NCI-H128 (cell line): ENCODE measurements at regions not wholly inside any gene's neighbourhood (a gene's known extent, or its start where the extent isn't known, plus 50 kb on each side); places are given as distances from the start of the nearest gene placed in this dataset.
"Not testable (repeated sequence)": the region's sequence is repeated elsewhere in the genome, so short reads cannot be mapped to it uniquely, and the experiment has no call there.

Experiments
- DNase-seq: peaks from one replicate; lab custom pipeline; 2025; ENCODE audit not compliant: unreplicated experiment; lab: John Stamatoyannopoulos, UW

DNA sequence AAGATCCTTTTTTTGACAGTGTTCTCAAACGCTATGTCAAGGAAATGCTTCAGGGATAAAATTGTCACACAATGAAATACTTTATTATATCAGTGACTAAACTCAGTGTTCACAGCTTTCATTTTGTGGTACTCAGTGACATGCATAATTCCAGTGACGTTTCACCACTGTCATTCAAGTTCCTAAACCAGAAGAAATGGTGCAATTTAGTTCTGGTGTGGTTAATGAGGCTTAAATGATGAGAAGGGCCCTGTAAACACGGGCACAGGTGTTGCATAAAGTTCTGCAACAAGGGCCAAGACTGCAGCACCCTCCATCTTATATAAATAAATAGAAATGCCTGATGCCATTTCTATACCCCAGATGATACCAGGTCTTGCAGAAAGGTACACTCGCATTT, 1247.1 kb downstream of the GATA3 start:
- no peak for DNase-seq

DNA sequence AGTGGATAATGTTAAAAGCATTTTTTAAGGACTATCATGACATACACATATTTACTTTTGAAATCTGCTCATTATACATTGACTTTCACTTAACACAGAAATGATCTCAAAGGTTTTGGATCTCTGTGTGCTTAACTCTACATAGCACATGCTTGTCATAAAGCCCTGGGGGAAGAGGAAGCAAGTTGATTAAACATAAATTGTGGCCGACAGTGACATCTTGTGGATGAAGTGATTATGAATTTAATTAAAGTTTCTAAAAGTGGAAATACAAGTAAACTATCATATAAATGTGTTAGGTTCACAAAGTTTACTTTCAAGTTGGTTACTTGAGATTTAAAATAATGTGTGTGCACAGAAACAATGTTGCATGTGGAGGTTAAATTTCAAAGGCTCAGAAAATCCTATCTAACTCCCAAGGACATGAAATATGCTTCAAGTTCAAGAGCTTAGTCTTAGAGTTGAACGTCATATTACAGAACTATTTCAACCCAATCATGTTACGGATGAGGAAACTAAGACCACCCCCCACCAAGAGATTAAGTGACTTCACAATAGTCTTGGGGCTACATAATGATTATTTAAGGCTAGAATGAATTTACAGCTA, 1247.8 kb downstream of the GATA3 start:
- no peak for DNase-seq

DNA sequence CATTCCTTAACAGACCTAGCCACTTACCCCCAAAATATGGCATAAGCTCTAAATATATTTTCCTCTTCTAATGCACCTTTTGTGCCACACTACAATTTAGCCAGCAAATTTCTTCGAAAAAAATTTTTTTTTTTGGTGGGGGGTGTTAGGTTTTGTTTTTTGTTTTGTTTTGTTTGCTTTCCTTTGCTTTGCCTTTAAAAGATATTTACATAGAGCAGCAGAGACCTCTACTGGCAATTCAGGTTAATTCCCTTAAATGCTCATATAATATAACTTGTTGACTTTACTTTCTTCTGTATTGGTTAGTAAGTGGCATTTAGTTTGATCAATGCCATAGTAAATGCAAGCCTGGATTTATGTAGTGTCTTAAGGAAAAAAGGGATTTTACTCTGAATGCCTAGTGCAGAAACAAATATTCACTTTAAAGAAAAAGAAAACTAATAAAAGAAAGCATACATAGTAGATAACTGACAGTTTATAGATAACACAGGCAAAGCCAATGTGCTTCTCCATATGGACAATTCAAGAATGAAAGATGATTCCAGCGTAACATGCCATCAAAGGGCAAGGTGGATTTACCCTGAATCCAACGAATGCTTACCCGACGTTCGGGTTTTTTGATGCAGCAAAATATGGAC, 1250.6 kb downstream of the GATA3 start:
- no peak for DNase-seq

DNA sequence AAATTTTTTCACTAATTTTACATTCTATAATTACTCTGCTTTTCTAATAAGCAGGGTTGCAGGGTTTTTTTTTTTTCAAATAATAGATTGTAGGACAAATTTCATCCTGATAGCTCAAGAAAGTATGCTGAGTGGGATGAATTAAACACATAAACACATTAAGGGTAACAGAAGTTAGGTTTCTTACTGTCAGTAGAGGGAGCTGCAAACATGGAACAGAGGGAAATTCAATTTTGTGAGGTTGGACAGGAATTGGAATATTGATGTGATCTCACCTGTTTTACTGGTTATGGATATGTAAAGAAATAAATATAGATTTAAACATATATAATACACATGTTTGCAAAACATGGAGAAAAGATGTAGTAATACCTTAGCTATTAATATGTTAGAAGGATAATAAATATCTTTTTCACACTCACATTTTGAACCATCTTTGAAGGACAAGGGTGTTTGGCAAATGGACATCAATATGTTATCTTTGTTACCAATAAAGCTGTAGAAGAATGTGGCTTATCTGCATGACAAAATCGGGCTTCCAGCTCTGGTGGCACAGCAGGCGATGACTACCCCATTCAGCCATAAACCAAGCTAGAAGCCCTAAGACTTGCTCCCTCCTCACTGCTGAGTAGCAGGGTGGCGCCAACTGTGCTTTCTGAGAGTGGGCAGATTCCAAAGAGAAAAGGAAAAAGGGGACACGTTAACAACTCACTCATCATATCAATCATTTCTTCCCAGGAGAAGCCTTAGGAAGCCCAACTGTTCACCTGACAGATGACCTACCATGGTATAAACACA, 1257.4 kb downstream of the GATA3 start:
- DNase-seq = no peak

DNA sequence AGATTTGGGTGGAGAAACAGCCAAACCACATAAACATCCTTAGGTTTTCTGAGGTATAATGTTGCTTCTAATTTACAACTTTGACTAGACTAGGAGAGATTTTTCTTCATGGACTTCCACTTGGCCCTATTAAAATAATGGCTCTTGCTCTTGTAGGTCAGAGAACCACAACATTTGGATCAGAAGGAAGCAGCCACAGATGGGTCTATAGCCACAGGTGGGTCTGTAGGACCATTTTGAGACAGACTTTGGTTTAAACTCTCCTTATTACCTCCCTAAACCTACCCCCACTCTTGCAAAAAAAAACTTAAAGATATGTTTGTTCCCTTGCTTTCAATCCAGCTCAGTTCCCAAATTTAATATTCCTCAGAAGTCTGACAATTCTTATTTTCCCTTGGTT, 1260.8 kb downstream of the GATA3 start:
- no peak for DNase-seq

DNA sequence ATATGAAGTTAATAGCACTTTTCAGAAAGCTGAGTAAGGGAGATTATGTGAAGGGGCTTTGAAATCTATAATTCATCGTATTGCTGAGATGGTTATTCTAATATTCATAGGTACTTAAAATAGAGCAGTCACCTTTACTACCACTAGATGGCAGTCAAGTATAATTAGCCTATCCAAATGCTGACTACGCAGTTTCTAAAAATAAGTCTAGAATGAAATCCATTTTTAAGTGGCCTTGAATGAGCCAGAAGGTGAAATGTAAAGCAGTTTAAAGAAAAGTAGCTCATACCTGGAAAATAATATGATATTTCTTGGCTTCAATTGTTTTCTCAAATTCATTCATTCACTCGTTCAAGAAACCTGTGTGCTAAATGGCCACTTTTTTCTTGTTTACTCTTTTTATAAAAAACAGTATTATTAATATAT, 1277.1 kb downstream of the GATA3 start:
- no peak for DNase-seq

DNA sequence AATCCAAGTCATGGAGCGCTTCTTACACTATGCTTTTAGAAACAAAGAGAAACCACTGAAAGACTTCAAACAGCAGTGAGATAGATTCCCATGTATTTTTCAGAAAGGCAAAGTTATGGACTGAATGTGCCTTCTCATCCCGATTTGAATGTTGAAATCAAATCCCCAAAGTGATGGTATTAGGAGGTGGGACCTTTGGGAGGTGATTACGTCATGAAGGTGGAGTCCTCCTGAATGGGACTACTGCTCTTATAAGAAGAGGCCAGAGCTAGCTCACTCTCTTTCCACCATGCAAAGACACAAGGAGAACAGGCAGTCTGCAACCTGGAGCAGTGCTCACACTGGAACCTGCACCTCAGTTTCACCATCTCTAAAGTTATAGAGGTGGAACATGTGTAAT, 1279.8 kb downstream of the GATA3 start:
- no peak for DNase-seq

DNA sequence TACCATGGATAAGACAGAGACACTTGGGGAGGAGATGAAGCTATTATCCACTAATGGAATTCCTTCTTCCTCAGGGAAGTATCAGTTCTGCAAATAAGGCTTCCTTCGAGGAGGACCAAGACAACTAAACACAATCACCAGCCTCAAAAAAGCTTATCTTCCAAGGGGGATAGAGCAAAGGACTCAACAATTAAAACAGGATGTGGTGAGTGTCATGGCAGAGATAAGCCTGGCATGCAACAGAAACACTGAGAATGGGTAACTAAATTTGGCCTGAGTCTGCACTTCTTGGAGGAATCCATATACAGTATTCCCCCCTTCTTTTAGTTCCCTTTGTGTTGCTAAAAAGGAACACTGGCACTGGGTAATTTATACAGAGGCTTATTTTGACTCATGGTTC, 1285.2 kb downstream of the GATA3 start:
- no peak for DNase-seq

DNA sequence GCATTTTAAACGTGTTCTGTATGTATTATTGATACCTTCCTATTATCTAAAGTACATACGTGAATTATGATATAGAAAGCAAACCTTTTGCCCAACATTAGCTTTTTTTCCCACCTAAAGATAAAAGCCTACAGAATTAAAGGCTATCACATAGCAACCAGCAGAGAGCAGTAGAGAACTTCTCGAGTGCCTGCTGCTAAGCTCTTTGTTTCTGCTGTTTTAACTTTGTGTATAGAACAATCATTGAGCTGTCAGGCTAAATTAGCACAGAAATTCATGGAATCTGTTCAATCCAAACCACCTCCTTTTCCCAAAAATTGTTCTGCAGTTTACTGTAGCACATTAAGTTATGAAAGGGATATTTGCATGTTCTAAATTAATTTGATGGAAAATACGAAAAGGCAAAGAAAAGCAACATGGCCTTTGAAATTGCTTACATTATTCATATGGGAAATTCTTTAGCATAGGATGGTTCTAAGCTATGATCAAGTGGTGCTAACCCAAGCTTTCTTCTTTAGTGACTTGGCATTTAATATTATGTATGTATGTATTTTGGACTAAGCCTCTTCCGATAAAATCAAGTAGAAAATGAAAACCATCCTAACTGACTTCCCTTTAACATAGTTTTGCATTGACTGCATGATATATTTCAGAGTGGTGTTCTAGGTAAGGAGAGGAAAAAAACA, 1288.5 kb downstream of the GATA3 start:
- no peak for DNase-seq

DNA sequence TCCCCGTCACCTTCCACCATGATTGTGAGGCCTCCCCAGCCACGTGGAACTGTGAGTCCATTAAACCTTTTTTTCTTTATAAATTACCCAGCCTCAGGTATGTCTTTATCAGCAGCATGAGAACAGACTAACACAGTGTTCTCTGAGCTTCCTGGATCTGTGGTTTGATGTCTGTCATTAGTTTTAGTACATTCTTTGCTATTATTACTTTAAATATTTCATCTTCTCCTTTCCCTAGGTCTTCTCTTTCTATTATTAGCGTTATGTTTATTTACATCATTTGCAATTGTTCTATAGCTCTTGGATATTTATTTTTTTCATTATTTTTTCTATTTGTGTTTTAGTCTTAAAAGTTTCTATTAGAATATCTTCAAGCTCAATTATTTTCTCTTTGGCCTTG, 1293.4 kb downstream of the GATA3 start:
- not testable (repeated sequence) for DNase-seq

DNA sequence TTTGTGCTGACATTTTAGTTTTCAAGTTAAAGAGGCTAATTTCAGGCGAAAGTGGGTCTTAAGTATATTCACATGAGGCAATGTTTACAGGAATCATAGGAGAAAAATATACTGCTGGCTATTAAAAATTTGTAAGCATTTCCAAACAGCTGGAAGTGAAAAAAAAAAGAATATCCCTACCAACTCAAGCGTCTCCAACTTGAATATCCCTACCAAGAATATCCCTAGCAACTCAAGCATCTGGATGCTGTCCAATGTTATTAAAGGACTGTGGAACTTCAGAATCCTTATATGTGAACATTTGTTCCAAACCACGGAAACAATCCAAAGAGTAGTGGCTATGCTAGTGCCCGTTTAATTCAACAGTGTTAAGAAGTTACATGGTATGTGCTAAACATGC, 1303.0 kb downstream of the GATA3 start:
- DNase-seq = no peak

DNA sequence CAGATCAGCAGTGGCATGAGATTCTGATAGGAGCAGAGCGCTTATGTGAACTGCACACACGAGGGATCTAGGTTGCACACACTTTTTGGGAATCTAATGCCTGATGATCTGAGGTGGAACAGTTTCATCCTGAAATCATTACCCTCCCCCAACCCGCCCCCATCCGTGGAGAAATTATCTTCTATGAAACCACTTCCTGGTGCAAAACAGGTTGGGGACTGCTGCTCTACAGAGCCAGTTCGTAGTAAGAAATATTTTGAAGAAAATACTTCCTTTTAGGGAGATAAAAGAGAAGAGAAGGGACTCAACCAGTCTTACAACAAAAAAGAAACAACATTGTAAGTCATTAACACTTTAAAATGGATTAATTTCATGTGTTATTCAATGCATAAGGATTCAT, 1308.2 kb downstream of the GATA3 start:
- DNase-seq = no peak

DNA sequence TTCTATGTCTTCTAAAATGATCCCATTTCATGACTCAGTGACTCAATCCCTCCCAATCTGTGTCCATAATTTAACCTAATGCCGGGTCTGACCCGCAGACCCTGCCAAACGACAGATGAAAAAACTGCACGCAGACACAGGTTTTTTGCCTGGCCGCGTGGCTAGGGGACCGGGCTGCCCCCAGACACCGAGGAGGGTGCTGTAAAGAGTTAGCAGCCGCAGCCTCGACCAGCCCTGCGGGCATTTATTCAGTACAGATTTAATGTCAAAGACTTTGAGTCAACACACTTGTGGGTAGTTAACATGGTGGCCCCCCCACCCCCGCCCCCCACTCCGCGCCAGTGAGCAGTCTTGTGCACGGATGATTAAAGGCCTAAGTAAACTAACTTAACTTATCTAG, 1324.7 kb downstream of the GATA3 start:
- no peak for DNase-seq

DNA sequence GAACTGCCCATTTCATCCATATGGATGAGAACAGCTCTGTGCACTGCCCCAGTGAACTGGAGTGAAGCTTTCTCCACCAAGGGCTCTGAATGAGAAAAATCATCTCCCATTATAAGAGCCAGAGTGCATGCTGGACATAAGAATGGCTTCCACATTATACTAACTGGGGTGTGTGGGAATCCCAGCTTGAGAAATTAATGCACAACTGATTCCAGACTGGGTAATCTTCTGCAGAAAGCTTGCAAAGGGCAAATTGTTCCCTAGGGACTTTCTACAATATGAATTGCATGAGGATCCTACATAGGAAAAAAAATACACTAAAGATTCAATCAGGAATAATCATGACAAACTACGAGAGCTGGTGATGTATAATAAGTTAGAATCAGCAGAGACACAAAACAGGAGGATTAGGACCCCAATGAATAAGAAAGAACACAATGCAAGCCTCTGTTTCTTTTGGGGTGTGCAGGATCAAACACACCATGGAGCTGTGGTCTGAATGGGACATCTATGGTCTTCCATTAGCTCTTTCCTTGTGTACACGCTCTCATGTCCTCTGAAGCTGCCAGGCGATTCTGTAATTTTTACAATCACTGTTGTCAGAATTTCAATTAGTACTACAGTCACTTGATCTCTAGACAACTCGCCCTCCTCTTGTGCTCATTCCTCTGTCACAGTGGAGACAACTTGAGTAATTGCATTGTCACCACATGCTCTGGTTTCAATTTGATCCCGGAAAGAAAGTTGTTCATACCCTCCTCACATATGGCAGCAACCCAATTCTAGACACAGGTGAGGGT, 1327.4 kb downstream of the GATA3 start:
- no peak for DNase-seq

DNA sequence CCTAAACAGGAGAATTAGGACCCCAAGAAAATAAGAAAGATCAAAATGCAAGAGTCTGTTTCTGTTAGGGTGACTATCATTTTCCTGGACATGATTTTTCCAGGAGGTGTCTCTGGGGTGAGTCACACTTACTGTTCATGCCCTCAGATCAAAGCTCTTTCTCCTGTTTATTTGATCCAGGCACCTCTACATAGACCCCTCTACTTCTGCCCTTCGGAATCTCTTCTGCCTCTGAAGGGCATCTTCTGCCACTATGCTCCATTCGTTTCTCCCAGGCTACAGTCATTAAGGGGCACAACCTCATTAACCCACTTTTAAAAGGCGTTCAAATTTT, 1328.0 kb downstream of the GATA3 start:
- DNase-seq = no peak

DNA sequence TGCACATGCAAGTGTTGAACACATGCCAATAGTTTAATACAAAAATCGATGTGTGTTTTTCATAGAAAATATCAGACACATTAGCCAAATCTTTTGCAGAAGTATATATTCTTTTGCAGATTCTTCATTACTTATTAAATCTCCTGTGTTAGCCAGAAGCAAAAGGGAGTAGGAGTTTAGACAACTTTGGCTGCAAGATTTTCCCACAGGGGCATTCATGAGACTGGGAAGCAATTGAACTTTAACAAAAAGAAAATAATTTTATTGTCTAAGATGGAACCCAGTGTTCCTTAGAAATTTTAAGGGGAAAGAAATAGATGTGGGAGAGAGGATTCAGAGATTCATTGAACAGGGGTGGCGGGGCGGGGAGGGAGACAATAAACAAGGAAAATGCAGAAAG, 1336.0 kb downstream of the GATA3 start:
- no peak for DNase-seq

DNA sequence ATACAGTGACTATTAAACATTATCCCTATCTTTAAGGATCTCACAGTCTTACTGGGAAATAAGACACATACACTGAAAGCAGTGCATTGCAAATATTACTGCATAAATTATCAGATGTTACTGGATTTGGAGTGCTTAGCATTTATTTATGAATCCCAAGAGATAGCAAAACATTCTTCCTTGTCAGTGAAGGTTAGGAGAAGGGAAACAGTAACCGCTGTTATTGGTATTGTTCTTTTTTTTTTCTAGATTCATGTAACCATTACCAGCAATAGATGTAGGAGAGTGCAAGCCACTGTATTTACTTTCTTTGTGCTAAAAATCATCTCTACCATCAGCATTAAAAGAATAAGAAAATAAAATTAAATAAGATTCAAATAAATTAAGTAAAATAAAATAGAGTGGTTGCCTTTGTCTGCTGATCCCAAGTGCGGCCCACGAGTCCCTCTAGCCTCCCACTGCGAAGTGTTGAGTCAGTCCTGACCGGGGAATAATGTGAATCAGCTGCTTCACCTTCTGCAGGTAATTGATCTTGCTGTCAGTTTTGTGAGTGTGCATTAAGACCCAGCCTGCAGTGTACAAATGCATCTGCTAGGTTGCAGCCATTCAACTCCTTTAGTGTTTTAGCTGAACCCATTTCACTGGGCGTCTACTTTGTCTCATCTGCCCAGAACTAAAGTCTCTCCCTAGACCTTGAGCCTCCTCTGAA, 1344.9 kb downstream of the GATA3 start:
- DNase-seq = no peak

DNA sequence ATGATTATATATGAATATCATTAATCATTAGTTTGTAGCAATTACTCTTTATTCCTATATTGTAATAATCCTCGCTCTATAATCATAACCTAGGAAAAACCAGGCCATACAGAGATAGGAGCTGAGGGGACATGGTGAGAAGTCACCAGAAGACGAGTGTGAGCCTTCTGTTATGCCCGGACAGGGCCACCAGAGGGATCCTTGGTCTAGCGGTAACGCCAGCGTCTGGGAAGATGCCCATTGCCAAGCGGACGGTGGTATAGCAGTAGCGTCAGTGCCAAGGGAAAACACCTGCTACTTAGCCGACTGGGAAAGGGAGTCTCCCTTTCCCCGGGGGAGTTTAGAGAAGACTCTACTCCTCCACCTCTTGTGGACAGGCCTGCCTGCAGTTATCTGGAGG, 1347.6 kb downstream of the GATA3 start:
- DNase-seq = not testable (repeated sequence)

DNA sequence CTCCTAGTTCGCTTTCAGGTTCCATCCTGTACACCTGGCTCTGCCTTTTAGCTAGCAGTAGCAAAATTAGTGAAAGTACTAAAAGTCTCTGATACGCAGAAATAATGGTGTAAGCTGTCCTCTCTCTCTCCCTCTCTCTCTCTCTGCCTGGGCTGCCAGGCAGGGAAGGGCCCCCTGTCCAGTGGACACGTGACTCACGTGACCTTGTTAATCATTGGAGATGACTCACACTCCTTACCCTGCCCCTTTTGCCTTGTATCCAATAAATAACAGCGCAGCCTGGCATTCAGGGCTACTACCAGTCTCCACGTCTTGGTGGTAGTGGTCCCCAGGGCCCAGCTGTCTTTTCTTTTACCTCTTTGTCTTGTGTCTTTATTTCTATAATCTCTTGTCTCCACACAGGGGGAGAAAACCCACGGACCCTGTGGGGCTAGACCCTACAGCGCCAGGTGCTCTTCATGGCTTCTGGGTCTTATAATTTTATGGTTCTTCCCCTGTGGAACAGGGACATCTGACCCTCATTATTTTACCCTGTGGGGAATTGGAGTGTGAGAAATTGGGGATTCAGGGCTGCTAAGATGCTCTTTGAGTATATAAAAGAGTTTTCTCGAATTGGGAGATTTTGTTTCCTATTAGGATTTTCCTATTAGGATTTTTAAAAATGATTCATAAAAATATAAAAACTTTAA, 1348.2 kb downstream of the GATA3 start:
- DNase-seq = not testable (repeated sequence)

DNA sequence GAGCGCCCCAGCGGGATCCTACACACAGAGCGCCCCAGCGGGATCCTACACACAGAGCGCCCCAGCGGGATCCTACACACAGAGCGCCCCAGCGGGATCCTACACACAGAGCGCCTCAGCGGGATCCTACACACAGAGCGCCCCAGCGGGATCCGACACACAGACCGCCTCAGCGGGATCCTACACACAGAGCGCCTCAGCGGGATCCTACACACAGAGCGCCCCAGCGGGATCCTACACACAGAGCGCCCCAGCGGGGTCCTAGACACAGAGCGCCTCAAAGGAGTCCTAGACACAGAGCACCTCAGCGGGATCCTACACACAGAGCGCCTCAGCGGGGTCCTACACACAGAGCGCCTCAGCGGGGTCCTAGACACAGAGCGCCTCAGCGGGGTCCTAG, 1352.7 kb downstream of the GATA3 start:
- DNase-seq = not testable (repeated sequence)
